Kidney (tissue), 13 donors: ENCODE measurements at regions not wholly inside any gene's neighbourhood (a gene's known extent, or its start where the extent isn't known, plus 50 kb on each side); places are given as distances from the start of the nearest gene placed in this dataset.

Experiments used
- DNase-seq, 5 donors: peaks; one replicate each; pipeline ENCODE4 v3.0.0-alpha.2; 2013 to 2020
- FAIRE-seq: peaks from 2 replicates; lab custom pipeline; 2012; peaks lifted over from hg19 to GRCh38; lab: Jason Lieb, UNC
- H3K27ac ChIP-seq, 2 donors: one replicate each; pipeline ENCODE4 v1.7.0; 2013; ENCODE audit warnings: low read depth in 2 of 2, low read length in 2 of 2, inconsistent platforms in 1 of 2
- H3K27me3 ChIP-seq: one replicate; pipeline ENCODE4 v1.7.1; 2013; ENCODE audit warnings: low read length, inconsistent platforms; ENCODE audit not compliant: control insufficient read depth, insufficient read depth
- H3K36me3 ChIP-seq, 3 donors: one replicate each; pipeline versions ENCODE4 v1.7.0 to v1.7.1; 2013; ENCODE audit warnings: low read length in 3 of 3, control low read depth in 1 of 3, inconsistent platforms in 1 of 3; ENCODE audit not compliant: insufficient read depth in 3 of 3, control insufficient read depth in 2 of 3
- H3K4me1 ChIP-seq, 3 donors: one replicate each; pipeline versions ENCODE4 v1.7.0 to v1.7.1; 2013; ENCODE audit warnings: low read length in 3 of 3, inconsistent platforms in 1 of 3, low read depth in 1 of 3; ENCODE audit not compliant: control insufficient read depth in 2 of 3, insufficient read depth in 2 of 3
- H3K4me3 ChIP-seq, 3 donors: one replicate each; pipeline versions ENCODE4 v1.7.0 to v1.8.1; 2013; ENCODE audit warnings: low read length in 3 of 3, control low read depth in 1 of 3, inconsistent platforms in 1 of 3
- H3K9ac ChIP-seq, 3 donors: one replicate each; pipeline versions ENCODE4 v1.7.0 to v1.7.1; 2013; ENCODE audit warnings: low read length in 3 of 3, control low read depth in 1 of 3, inconsistent platforms in 1 of 3
- H3K9me3 ChIP-seq, 3 donors: one replicate each; pipeline versions ENCODE4 v1.7.0 to v1.7.1; 2013; ENCODE audit warnings: low read length in 3 of 3, control low read depth in 1 of 3, inconsistent platforms in 1 of 3; ENCODE audit not compliant: control insufficient read depth in 2 of 3, insufficient read depth in 1 of 3
- CTCF ChIP-seq: IDR thresholded peaks from 3 replicates; pipeline ENCODE4 v1.5.1; 2012; ENCODE audit warnings: mild to moderate bottlenecking, moderate library complexity, borderline replicate concordance; ENCODE audit not compliant: insufficient read depth; ENCODE audit errors: extremely low read depth
- intact Hi-C: fragments of 100-400 bp; cut with DNase I; formaldehyde crosslinking; loops from one replicate; pipeline ENCODE4 v1.11.1; 2022
- donor health status: control.
- donor health status: control.
- donor health status: control.
- donor health status: control.
- donor health status: control.
- donor health status: DM: yes; HTN: yes; CAD: no.
- donor health status: Normal renal cell carcinoma (clear cell type).

- peaks cover 3 to 32% (median 23%) of the 10 kb centered on the region in 3 donors for H3K36me3 ChIP-seq
- H3K4me1 ChIP-seq, result peaks cover 0 to 28% (median 17%) of the 10 kb centered on the region in 3 donors
- H3K27me3 ChIP-seq, result no peaks in the 10 kb centered on the region
- H3K9me3 ChIP-seq, result no peaks in the 10 kb centered on the region
- no peak overlapping the region for H3K4me3 ChIP-seq
- intact Hi-C loops, result loop anchor here (5.0 kb wide), 1 partner anchor 72 kb away; no protein-coding TSS in a partner anchor
- H3K27ac ChIP-seq, result peak overlapping the region; percentile 35 to 39
- peak; percentile 68 to 87 (median 83) for DNase-seq
- FAIRE-seq, result peak; percentile 42
- peak; percentile 93 for TF ChIP-seq CTCF
- H3K9ac ChIP-seq, result peak overlapping the region in 1 of 3 donors; percentile 37
These were observed 51.2 kb upstream of the TESK1 start for GRCh38 chr9:35553670-35554543.

GRCh38 chr9:35555246-35555701, 49.8 kb upstream of the TESK1 start:
- intact Hi-C loops, result no loop called here
- Histone ChIP-seq H3K27ac (no peak overlapping the region), H3K27me3 (no peaks in the 10 kb centered on the region), H3K4me3 (no peak overlapping the region), H3K36me3 (peaks cover 0 to 34% (median 26%) of the 10 kb centered on the region in 3 donors), H3K9me3 (no peaks in the 10 kb centered on the region), H3K9ac (no peak overlapping the region), H3K4me1 (peaks cover 0 to 28% (median 17%) of the 10 kb centered on the region in 3 donors)
- FAIRE-seq, result no peak
- TF ChIP-seq CTCF, result no peak
- DNase-seq, result peak in 1 of 5 donors; percentile 68
